WTC11 (cell line): ENCODE measurements at regions not wholly inside any gene's neighbourhood (a gene's known extent, or its start where the extent isn't known, plus 50 kb on each side); places are given as distances from the start of the nearest gene placed in this dataset.

ENCODE experiments used
- CTCF ChIP-seq: fragments of 200-600 bp; IDR thresholded peaks from 2 replicates; pipeline ENCODE4 v1.8.0; 2022; ENCODE audit warnings: antibody characterized with exemption
- ERG ChIP-seq: fragments of 250-450 bp; sonication (Bioruptor Pico); IDR thresholded peaks from 2 replicates; pipeline ENCODE4 v1.8.0; 2021; ENCODE audit warnings: mild to moderate bottlenecking
- ESRRA ChIP-seq: sonication (generic); formaldehyde crosslinking; IDR thresholded peaks from 2 replicates; pipeline ENCODE4 v1.8.1; 2022; ENCODE audit warnings: mild to moderate bottlenecking, missing genetic modification reagents, borderline replicate concordance
- FOXP1 ChIP-seq: sonication (generic); formaldehyde crosslinking; IDR thresholded peaks from 2 replicates; pipeline ENCODE4 v1.8.0; 2022; ENCODE audit warnings: missing genetic modification reagents, mild to moderate bottlenecking, moderate library complexity, borderline replicate concordance
- MLX ChIP-seq: sonication (generic); formaldehyde crosslinking; IDR thresholded peaks from 2 replicates; pipeline ENCODE4 v1.8.1; 2023; ENCODE audit warnings: mild to moderate bottlenecking, missing genetic modification reagents, moderate library complexity
- MXD4 ChIP-seq: fragments of 250-450 bp; sonication (Bioruptor Pico); IDR thresholded peaks from 2 replicates; pipeline ENCODE4 v1.8.0; 2021; ENCODE audit warnings: mild to moderate bottlenecking, moderate library complexity, borderline replicate concordance
- MYBL2 ChIP-seq: sonication (generic); formaldehyde crosslinking; IDR thresholded peaks from 2 replicates; pipeline ENCODE4 v1.8.1; 2023; ENCODE audit warnings: mild to moderate bottlenecking, moderate library complexity, missing genetic modification reagents
- NFE2L1 ChIP-seq: sonication (generic); formaldehyde crosslinking; IDR thresholded peaks from 2 replicates; pipeline ENCODE4 v1.8.1; 2023; ENCODE audit warnings: missing genetic modification reagents
- PRRX2 ChIP-seq: fragments of 250-450 bp; sonication (Bioruptor Pico); IDR thresholded peaks from 2 replicates; pipeline ENCODE4 v1.8.0; 2021; ENCODE audit warnings: mild to moderate bottlenecking
- SOX15 ChIP-seq: fragments of 250-450 bp; sonication (Bioruptor Pico); IDR thresholded peaks from 2 replicates; pipeline ENCODE4 v1.9.0; 2021; ENCODE audit warnings: mild to moderate bottlenecking
- ZNF121 ChIP-seq: sonication (generic); formaldehyde crosslinking; IDR thresholded peaks from 2 replicates; pipeline ENCODE4 v1.8.0; 2023; ENCODE audit warnings: missing genetic modification reagents
- ZNF263 ChIP-seq: sonication (generic); formaldehyde crosslinking; IDR thresholded peaks from 2 replicates; pipeline ENCODE4 v1.8.1; 2022; ENCODE audit warnings: low read depth, mild to moderate bottlenecking, moderate library complexity, missing genetic modification reagents
- ZNF396 ChIP-seq: fragments of 250-450 bp; sonication (Bioruptor Pico); IDR thresholded peaks from 2 replicates; pipeline ENCODE4 v1.8.0; 2021; ENCODE audit warnings: mild to moderate bottlenecking, moderate library complexity, borderline replicate concordance
- ZNF425 ChIP-seq: fragments of 250-450 bp; sonication (Bioruptor Pico); conservative IDR thresholded peaks from 2 replicates; pipeline ENCODE4 v1.9.0; 2021; ENCODE audit warnings: mild to moderate bottlenecking
- ZNF532 ChIP-seq: fragments of 250-450 bp; sonication (Bioruptor Pico); IDR thresholded peaks from 2 replicates; pipeline ENCODE4 v1.9.0; 2021; ENCODE audit warnings: mild to moderate bottlenecking, borderline replicate concordance
- ZNF671 ChIP-seq: fragments of 250-450 bp; sonication (Bioruptor Pico); IDR thresholded peaks from 2 replicates; pipeline ENCODE4 v1.8.0; 2021; ENCODE audit warnings: mild to moderate bottlenecking
- TF ChIP-seq, protein P1 (sequence below): sonication (generic); formaldehyde crosslinking; IDR thresholded peaks from 2 replicates; pipeline ENCODE4 v1.8.0; 2023; ENCODE audit warnings: missing genetic modification reagents
- TF ChIP-seq, protein P2 (sequence below): sonication (generic); formaldehyde crosslinking; IDR thresholded peaks from 2 replicates; pipeline ENCODE4 v1.8.1; 2022; ENCODE audit warnings: mild to moderate bottlenecking, missing genetic modification reagents, moderate library complexity, borderline replicate concordance
- TF ChIP-seq, protein P3 (sequence below): sonication (generic); formaldehyde crosslinking; IDR thresholded peaks from 2 replicates; pipeline ENCODE4 v1.8.0; 2022; ENCODE audit warnings: missing genetic modification reagents
- TF ChIP-seq, protein P4 (sequence below): fragments of 250-450 bp; sonication (Bioruptor Pico); IDR thresholded peaks from 2 replicates; pipeline ENCODE4 v1.9.0; 2021; ENCODE audit warnings: moderate library complexity, mild to moderate bottlenecking, inconsistent platforms, borderline replicate concordance

- no peak for TF ChIP-seq CTCF
- no peak for TF ChIP-seq ZNF425 (CRISPR knock-in tag)
- TF ChIP-seq, protein P1, sequence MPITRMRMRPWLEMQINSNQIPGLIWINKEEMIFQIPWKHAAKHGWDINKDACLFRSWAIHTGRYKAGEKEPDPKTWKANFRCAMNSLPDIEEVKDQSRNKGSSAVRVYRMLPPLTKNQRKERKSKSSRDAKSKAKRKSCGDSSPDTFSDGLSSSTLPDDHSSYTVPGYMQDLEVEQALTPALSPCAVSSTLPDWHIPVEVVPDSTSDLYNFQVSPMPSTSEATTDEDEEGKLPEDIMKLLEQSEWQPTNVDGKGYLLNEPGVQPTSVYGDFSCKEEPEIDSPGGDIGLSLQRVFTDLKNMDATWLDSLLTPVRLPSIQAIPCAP (CRISPR knock-in tag): no peak; the same call in none of the 2 replicates
- TF ChIP-seq MLX (CRISPR knock-in tag): no peak
- no peak for TF ChIP-seq ZNF396 (CRISPR knock-in tag)
- TF ChIP-seq, protein P2, sequence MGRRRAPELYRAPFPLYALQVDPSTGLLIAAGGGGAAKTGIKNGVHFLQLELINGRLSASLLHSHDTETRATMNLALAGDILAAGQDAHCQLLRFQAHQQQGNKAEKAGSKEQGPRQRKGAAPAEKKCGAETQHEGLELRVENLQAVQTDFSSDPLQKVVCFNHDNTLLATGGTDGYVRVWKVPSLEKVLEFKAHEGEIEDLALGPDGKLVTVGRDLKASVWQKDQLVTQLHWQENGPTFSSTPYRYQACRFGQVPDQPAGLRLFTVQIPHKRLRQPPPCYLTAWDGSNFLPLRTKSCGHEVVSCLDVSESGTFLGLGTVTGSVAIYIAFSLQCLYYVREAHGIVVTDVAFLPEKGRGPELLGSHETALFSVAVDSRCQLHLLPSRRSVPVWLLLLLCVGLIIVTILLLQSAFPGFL (CRISPR knock-in tag): peak; percentile 49; the same call in 1 of the 2 replicates
- peak; percentile 95 for TF ChIP-seq FOXP1 (CRISPR knock-in tag)
- TF ChIP-seq MYBL2 (CRISPR knock-in tag): peak; percentile 80
- no peak; the same call in 1 of the 2 replicates for TF ChIP-seq ZNF532 (CRISPR knock-in tag)
- TF ChIP-seq ESRRA (CRISPR knock-in tag): peak; percentile 69; the same call in 1 of the 2 replicates
- TF ChIP-seq ZNF671 (CRISPR knock-in tag): no peak
- no peak for TF ChIP-seq SOX15 (CRISPR knock-in tag)
- TF ChIP-seq, protein P3, sequence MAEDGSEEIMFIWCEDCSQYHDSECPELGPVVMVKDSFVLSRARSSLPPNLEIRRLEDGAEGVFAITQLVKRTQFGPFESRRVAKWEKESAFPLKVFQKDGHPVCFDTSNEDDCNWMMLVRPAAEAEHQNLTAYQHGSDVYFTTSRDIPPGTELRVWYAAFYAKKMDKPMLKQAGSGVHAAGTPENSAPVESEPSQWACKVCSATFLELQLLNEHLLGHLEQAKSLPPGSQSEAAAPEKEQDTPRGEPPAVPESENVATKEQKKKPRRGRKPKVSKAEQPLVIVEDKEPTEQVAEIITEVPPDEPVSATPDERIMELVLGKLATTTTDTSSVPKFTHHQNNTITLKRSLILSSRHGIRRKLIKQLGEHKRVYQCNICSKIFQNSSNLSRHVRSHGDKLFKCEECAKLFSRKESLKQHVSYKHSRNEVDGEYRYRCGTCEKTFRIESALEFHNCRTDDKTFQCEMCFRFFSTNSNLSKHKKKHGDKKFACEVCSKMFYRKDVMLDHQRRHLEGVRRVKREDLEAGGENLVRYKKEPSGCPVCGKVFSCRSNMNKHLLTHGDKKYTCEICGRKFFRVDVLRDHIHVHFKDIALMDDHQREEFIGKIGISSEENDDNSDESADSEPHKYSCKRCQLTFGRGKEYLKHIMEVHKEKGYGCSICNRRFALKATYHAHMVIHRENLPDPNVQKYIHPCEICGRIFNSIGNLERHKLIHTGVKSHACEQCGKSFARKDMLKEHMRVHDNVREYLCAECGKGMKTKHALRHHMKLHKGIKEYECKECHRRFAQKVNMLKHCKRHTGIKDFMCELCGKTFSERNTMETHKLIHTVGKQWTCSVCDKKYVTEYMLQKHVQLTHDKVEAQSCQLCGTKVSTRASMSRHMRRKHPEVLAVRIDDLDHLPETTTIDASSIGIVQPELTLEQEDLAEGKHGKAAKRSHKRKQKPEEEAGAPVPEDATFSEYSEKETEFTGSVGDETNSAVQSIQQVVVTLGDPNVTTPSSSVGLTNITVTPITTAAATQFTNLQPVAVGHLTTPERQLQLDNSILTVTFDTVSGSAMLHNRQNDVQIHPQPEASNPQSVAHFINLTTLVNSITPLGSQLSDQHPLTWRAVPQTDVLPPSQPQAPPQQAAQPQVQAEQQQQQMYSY (CRISPR knock-in tag): 0 out of 2 replicates have a peak, but pooled peaks have one; percentile 31
- no peak for TF ChIP-seq ZNF121
- TF ChIP-seq ERG (CRISPR knock-in tag): no peak
- TF ChIP-seq MXD4 (CRISPR knock-in tag): no peak
- TF ChIP-seq PRRX2 (CRISPR knock-in tag): no peak
- no peak for TF ChIP-seq ZNF263 (CRISPR knock-in tag)
- peak; percentile 91 for TF ChIP-seq NFE2L1 (CRISPR knock-in tag)
- TF ChIP-seq, protein P4, sequence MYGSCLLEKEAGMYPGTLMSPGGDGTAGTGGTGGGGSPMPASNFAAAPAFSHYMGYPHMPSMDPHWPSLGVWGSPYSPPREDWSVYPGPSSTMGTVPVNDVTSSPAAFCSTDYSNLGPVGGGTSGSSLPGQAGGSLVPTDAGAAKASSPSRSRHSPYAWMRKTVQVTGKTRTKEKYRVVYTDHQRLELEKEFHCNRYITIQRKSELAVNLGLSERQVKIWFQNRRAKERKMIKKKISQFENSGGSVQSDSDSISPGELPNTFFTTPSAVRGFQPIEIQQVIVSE (CRISPR knock-in tag): no peak
These were observed 62.5 kb upstream of the ANKRD28 start (continued) for GRCh38 chr3:15860014-15860934.
